ENCODE measurements at regions not wholly inside any gene's neighbourhood (a gene's known extent, or its start where the extent isn't known, plus 50 kb on each side); places are given as distances from the start of the nearest gene placed in this dataset.
"Not testable (repeated sequence)": the region's sequence is repeated elsewhere in the genome, so short reads cannot be mapped to it uniquely, and the experiment has no call there.

- H3K4me1 ChIP-seq = no peaks in the 10 kb centered on the region
- no peaks in the 10 kb centered on the region for H3K36me3 ChIP-seq
- no peaks in the 10 kb centered on the region for H3K27me3 ChIP-seq
- no peak overlapping the region for H3K4me3 ChIP-seq
- TF ChIP-seq, protein P1, sequence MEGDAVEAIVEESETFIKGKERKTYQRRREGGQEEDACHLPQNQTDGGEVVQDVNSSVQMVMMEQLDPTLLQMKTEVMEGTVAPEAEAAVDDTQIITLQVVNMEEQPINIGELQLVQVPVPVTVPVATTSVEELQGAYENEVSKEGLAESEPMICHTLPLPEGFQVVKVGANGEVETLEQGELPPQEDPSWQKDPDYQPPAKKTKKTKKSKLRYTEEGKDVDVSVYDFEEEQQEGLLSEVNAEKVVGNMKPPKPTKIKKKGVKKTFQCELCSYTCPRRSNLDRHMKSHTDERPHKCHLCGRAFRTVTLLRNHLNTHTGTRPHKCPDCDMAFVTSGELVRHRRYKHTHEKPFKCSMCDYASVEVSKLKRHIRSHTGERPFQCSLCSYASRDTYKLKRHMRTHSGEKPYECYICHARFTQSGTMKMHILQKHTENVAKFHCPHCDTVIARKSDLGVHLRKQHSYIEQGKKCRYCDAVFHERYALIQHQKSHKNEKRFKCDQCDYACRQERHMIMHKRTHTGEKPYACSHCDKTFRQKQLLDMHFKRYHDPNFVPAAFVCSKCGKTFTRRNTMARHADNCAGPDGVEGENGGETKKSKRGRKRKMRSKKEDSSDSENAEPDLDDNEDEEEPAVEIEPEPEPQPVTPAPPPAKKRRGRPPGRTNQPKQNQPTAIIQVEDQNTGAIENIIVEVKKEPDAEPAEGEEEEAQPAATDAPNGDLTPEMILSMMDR (IDR thresholded peaks at IDR 0.05) = no peak
- ATAC-seq = no peak
- intact Hi-C loops (cut with DNase I) = no loop called here
- DNase-seq = no peak
- peaks cover 0 to 14% of the 10 kb centered on the region in 2 donors for H3K9me3 ChIP-seq
- no peak overlapping the region for H3K27ac ChIP-seq
These were observed 77.8 kb upstream of the SPOPL start for GRCh38 chr2:138423745-138424144.

- intact Hi-C loops (cut with DNase I) = no loop called here
- ATAC-seq = no peak
- TF ChIP-seq, protein P1 (IDR thresholded peaks at IDR 0.05) = no peak
- H3K27me3 ChIP-seq = no peaks in the 10 kb centered on the region
- no peak for DNase-seq
- H3K27ac ChIP-seq = no peak overlapping the region
- no peaks in the 10 kb centered on the region for H3K4me1 ChIP-seq
- no peak overlapping the region for H3K4me3 ChIP-seq
- H3K9me3 ChIP-seq = peaks cover 0 to 14% of the 10 kb centered on the region in 2 donors
- H3K36me3 ChIP-seq = no peaks in the 10 kb centered on the region
These were observed 77.0 kb upstream of the SPOPL start for GRCh38 chr2:138424436-138425140.

GRCh38 chr2:138426116-138426515, 75.5 kb upstream of the SPOPL start:
- intact Hi-C loops (cut with DNase I); ATAC-seq; H3K4me1 ChIP-seq; H3K27me3 ChIP-seq; H3K36me3 ChIP-seq; H3K27ac ChIP-seq; H3K4me3 ChIP-seq; DNase-seq: not testable (repeated sequence)
- peaks cover 0 to 14% of the 10 kb centered on the region in 2 donors for H3K9me3 ChIP-seq

GRCh38 chr2:138428710-138429440, 72.7 kb upstream of the SPOPL start:
- Histone ChIP-seq H3K27me3 (no peaks in the 10 kb centered on the region), H3K9me3 (peaks cover 0 to 14% of the 10 kb centered on the region in 2 donors), H3K4me3 (no peak overlapping the region), H3K36me3 (no peaks in the 10 kb centered on the region), H3K27ac (no peak overlapping the region), H3K4me1 (no peaks in the 10 kb centered on the region)
- TF ChIP-seq, protein P1 (IDR thresholded peaks at IDR 0.05) = no peak
- intact Hi-C loops (cut with DNase I) = no loop called here
- no peak for DNase-seq
- no peak for ATAC-seq

- intact Hi-C loops (cut with DNase I) = no loop called here
These were observed 71.4 kb upstream of the SPOPL start for GRCh38 chr2:138430181-138430580.

More at GRCh38 chr2:138430181-138430580, 71.4 kb upstream of the SPOPL start:
- TF ChIP-seq, protein P1 (IDR thresholded peaks at IDR 0.05) = no peak
- Histone ChIP-seq H3K27me3 (no peaks in the 10 kb centered on the region), H3K4me3 (no peak overlapping the region), H3K9me3 (peaks cover 0 to 14% of the 10 kb centered on the region in 2 donors), H3K36me3 (no peaks in the 10 kb centered on the region), H3K27ac (no peak overlapping the region), H3K4me1 (no peaks in the 10 kb centered on the region)
- DNase-seq (no peak), ATAC-seq (no peak)

Measured in left lung (tissue), 4 donors.